ENCODE measurements at regions not wholly inside any gene's neighbourhood (a gene's known extent, or its start where the extent isn't known, plus 50 kb on each side); places are given as distances from the start of the nearest gene placed in this dataset.

GRCh38 chr6:43983191-43983590, 144.1 kb downstream of the MRPL14 start:
- H3K4me3 ChIP-seq (ENCODE audit: low read length): no peak overlapping the region
- no peaks in the 10 kb centered on the region for H3K9me3 ChIP-seq (ENCODE audit: control insufficient read depth, low read length)
- no peaks in the 10 kb centered on the region for H3K36me3 ChIP-seq (ENCODE audit: control insufficient read depth, insufficient read depth, low read length, severe bottlenecking)
- peaks cover 12% of the 10 kb centered on the region for H3K27me3 ChIP-seq (replicated peaks; ENCODE audit: control insufficient read depth, insufficient read depth, low read length)
- no peak overlapping the region for H3K9ac ChIP-seq (ENCODE audit: low read length)
- peaks cover 10% of the 10 kb centered on the region for H3K4me1 ChIP-seq (ENCODE audit: control insufficient read depth, insufficient read depth, low read length)
- no peak for DNase-seq (ENCODE audit: low read depth)

GRCh38 chr6:43982084-43982625, 145.1 kb downstream of the MRPL14 start:
- Histone ChIP-seq H3K4me1 (ENCODE audit: control insufficient read depth, insufficient read depth, low read length) (peaks cover 11% of the 10 kb centered on the region), H3K9me3 (ENCODE audit: control insufficient read depth, low read length) (no peaks in the 10 kb centered on the region), H3K27me3 (replicated peaks; ENCODE audit: control insufficient read depth, insufficient read depth, low read length) (peaks cover 11% of the 10 kb centered on the region), H3K36me3 (ENCODE audit: control insufficient read depth, insufficient read depth, low read length, severe bottlenecking) (no peaks in the 10 kb centered on the region), H3K9ac (ENCODE audit: low read length) (no peak overlapping the region), H3K4me3 (ENCODE audit: low read length) (no peak overlapping the region)
- no peak for DNase-seq (ENCODE audit: low read depth)

GRCh38 chr6:43981363-43981990, 145.8 kb downstream of the MRPL14 start:
- no peaks in the 10 kb centered on the region for H3K9me3 ChIP-seq (ENCODE audit: control insufficient read depth, low read length)
- no peak overlapping the region for H3K4me3 ChIP-seq (ENCODE audit: low read length)
- H3K27me3 ChIP-seq (replicated peaks; ENCODE audit: control insufficient read depth, insufficient read depth, low read length): peaks cover 4% of the 10 kb centered on the region
- H3K36me3 ChIP-seq (ENCODE audit: control insufficient read depth, insufficient read depth, low read length, severe bottlenecking): no peaks in the 10 kb centered on the region
- no peak overlapping the region for H3K9ac ChIP-seq (ENCODE audit: low read length)
- DNase-seq (ENCODE audit: low read depth): no peak
- H3K4me1 ChIP-seq (ENCODE audit: control insufficient read depth, insufficient read depth, low read length): peaks cover 11% of the 10 kb centered on the region

- Histone ChIP-seq H3K27me3 (replicated peaks; ENCODE audit: control insufficient read depth, insufficient read depth, low read length) (no peaks in the 10 kb centered on the region), H3K4me3 (ENCODE audit: low read length) (no peak overlapping the region), H3K4me1 (ENCODE audit: control insufficient read depth, insufficient read depth, low read length) (peaks cover 11% of the 10 kb centered on the region), H3K36me3 (ENCODE audit: control insufficient read depth, insufficient read depth, low read length, severe bottlenecking) (no peaks in the 10 kb centered on the region), H3K9me3 (ENCODE audit: control insufficient read depth, low read length) (no peaks in the 10 kb centered on the region), H3K9ac (ENCODE audit: low read length) (no peak overlapping the region)
- no peak for DNase-seq (ENCODE audit: low read depth)
These were observed 147.1 kb downstream of the MRPL14 start for GRCh38 chr6:43980004-43980795.

- H3K9me3 ChIP-seq (ENCODE audit: control insufficient read depth, low read length): no peaks in the 10 kb centered on the region
- H3K9ac ChIP-seq (ENCODE audit: low read length): no peak overlapping the region
- no peak for DNase-seq (ENCODE audit: low read depth)
- no peaks in the 10 kb centered on the region for H3K27me3 ChIP-seq (replicated peaks; ENCODE audit: control insufficient read depth, insufficient read depth, low read length)
- H3K36me3 ChIP-seq (ENCODE audit: control insufficient read depth, insufficient read depth, low read length, severe bottlenecking): no peaks in the 10 kb centered on the region
- no peak overlapping the region for H3K4me3 ChIP-seq (ENCODE audit: low read length)
- peaks cover 5% of the 10 kb centered on the region for H3K4me1 ChIP-seq (ENCODE audit: control insufficient read depth, insufficient read depth, low read length)
These were observed 147.7 kb downstream of the MRPL14 start for GRCh38 chr6:43979525-43979924.

GRCh38 chr6:43978473-43979346, 148.5 kb downstream of the MRPL14 start:
- DNase-seq (ENCODE audit: low read depth): peak; percentile 33
- Histone ChIP-seq H3K4me3 (ENCODE audit: low read length) (no peak overlapping the region), H3K9me3 (ENCODE audit: control insufficient read depth, low read length) (no peaks in the 10 kb centered on the region), H3K9ac (ENCODE audit: low read length) (no peak overlapping the region), H3K36me3 (ENCODE audit: control insufficient read depth, insufficient read depth, low read length, severe bottlenecking) (no peaks in the 10 kb centered on the region), H3K27me3 (replicated peaks; ENCODE audit: control insufficient read depth, insufficient read depth, low read length) (no peaks in the 10 kb centered on the region), H3K4me1 (ENCODE audit: control insufficient read depth, insufficient read depth, low read length) (peaks cover 2% of the 10 kb centered on the region)

GRCh38 chr6:43977404-43978111, 149.7 kb downstream of the MRPL14 start:
- Histone ChIP-seq H3K4me3 (ENCODE audit: low read length) (no peak overlapping the region), H3K4me1 (ENCODE audit: control insufficient read depth, insufficient read depth, low read length) (peaks cover 13% of the 10 kb centered on the region), H3K36me3 (ENCODE audit: control insufficient read depth, insufficient read depth, low read length, severe bottlenecking) (no peaks in the 10 kb centered on the region), H3K27me3 (replicated peaks; ENCODE audit: control insufficient read depth, insufficient read depth, low read length) (no peaks in the 10 kb centered on the region), H3K9me3 (ENCODE audit: control insufficient read depth, low read length) (no peaks in the 10 kb centered on the region), H3K9ac (ENCODE audit: low read length) (no peak overlapping the region)
- DNase-seq (ENCODE audit: low read depth): no peak

GRCh38 chr6:43976706-43977403, 150.4 kb downstream of the MRPL14 start:
- Histone ChIP-seq H3K36me3 (ENCODE audit: control insufficient read depth, insufficient read depth, low read length, severe bottlenecking) (no peaks in the 10 kb centered on the region), H3K9me3 (ENCODE audit: control insufficient read depth, low read length) (no peaks in the 10 kb centered on the region), H3K27me3 (replicated peaks; ENCODE audit: control insufficient read depth, insufficient read depth, low read length) (no peaks in the 10 kb centered on the region), H3K9ac (ENCODE audit: low read length) (no peak overlapping the region), H3K4me3 (ENCODE audit: low read length) (no peak overlapping the region), H3K4me1 (ENCODE audit: control insufficient read depth, insufficient read depth, low read length) (peaks cover 20% of the 10 kb centered on the region)
- DNase-seq (ENCODE audit: low read depth): no peak

GRCh38 chr6:43974643-43975230, 152.5 kb downstream of the MRPL14 start:
- Histone ChIP-seq H3K36me3 (ENCODE audit: control insufficient read depth, insufficient read depth, low read length, severe bottlenecking) (no peaks in the 10 kb centered on the region), H3K4me3 (ENCODE audit: low read length) (no peak overlapping the region), H3K9ac (ENCODE audit: low read length) (no peak overlapping the region), H3K27me3 (replicated peaks; ENCODE audit: control insufficient read depth, insufficient read depth, low read length) (no peaks in the 10 kb centered on the region), H3K9me3 (ENCODE audit: control insufficient read depth, low read length) (no peaks in the 10 kb centered on the region), H3K4me1 (ENCODE audit: control insufficient read depth, insufficient read depth, low read length) (peaks cover 22% of the 10 kb centered on the region)
- peak; percentile 44 for DNase-seq (ENCODE audit: low read depth)

GRCh38 chr6:43973357-43973756, 153.9 kb downstream of the MRPL14 start:
- Histone ChIP-seq H3K4me3 (ENCODE audit: low read length) (no peak overlapping the region), H3K36me3 (ENCODE audit: control insufficient read depth, insufficient read depth, low read length, severe bottlenecking) (no peaks in the 10 kb centered on the region), H3K4me1 (ENCODE audit: control insufficient read depth, insufficient read depth, low read length) (peaks cover 22% of the 10 kb centered on the region), H3K9ac (ENCODE audit: low read length) (no peak overlapping the region), H3K27me3 (replicated peaks; ENCODE audit: control insufficient read depth, insufficient read depth, low read length) (peaks cover 5% of the 10 kb centered on the region), H3K9me3 (ENCODE audit: control insufficient read depth, low read length) (no peaks in the 10 kb centered on the region)
- DNase-seq (ENCODE audit: low read depth): no peak
